HG03045 (cell line): ENCODE measurements at regions not wholly inside any gene's neighbourhood (a gene's known extent, or its start where the extent isn't known, plus 50 kb on each side); places are given as distances from the start of the nearest gene placed in this dataset.
A peak's percentile ranks its signal among the peaks of the same experiment; 100 is the strongest.

Experiments used
- ATAC-seq: cut with Tn5 transposase; IDR thresholded peaks from one replicate; pipeline ENCODE4 v1.9.1; 2021; ENCODE audit warnings: mild to moderate bottlenecking, moderate library complexity; ENCODE audit not compliant: unreplicated experiment

DNA sequence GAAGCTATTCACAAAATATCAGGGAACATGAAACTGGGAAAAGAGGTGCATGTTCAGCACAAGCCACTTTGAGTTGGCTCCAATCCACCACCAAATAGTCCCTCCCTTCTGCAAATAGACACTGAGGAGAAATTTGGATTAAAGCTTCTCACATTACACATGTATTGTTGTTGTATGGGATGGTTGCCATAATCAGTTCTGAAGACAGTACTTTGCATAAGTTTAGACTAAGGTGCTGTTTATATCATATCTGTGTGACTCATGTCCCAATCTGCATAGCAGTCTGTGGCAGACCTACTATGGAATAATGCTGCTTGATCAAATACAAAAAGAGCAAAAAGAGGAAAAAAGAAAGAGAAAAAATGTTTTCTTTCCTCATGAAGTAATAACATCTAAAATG, 376.7 kb upstream of the DDI1 start:
- ATAC-seq, result no peak

DNA sequence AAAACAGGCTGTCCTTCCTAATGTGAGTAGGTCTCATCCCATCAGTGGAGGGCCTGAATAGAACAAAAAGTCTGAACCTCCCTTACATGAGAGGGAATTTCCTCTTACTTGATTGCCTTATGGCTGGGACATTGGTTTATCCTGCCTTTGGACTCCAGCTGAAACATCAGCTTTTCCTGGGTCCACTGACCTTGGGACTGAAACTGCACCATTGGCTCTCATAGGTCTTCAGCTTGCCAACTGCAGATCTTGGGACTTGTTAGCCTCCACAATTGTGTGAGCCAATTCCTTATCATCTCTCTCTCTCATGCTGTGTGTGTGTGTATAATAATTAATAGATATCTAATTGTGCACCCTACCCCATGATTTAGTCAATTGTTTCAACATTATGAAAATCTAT, 375.3 kb upstream of the DDI1 start:
- no peak for ATAC-seq

DNA sequence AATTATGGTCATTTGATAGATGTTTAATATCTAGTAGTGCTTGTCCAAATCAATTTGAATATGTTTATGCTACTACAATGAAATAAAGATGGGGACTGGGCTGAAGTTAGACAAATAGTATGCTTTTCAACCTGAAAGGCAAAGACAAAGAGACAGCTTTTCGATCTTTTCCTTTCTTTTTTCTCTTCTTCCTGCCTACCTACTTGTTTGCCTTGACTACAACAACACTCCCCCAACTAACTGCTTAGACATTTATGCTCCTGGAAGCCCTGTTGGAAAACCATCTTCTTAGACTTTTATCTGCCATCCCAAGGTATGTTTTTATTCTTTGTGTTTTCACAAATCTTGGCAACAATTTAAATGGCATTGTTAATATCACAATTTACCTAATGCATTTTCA, 374.4 kb upstream of the DDI1 start:
- ATAC-seq, result no peak

DNA sequence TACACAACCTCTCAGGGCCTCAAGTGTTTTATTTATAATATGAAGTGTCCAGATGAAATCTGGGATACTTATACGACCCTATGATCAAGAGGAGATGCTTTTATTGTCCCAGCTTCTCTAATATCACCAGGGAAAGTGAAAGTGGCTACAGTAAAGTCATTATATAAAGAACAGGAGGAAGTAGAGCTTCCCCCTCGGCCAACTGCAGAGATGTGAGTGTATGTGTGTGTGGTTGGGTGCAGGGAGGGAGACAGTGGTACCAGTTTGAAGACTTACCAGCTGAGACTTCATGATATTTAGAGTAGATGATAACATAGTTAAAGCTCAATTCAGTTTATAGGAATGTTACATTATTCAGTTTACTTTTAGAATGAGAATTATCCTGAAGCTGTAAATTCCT, 373.6 kb upstream of the DDI1 start:
- no peak for ATAC-seq

DNA sequence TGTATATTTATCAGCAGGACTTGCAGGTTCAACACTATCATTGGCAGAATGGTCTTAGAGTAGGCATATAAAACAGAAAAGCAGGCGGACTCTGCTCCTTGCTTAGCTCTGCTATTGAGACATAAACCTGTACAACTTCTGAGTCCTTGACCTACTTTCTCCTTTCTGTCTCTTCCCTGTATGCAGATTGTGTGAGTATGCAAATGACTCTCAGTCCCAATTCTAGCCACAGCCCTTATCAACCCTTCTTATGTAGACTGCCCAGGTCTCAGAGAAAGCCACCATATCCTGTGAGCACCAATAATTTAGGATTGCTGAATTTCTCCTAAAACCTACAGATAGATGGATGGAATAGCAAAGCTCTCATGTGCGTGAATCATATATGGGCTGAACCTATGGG, 367.6 kb upstream of the DDI1 start:
- ATAC-seq, result no peak

DNA sequence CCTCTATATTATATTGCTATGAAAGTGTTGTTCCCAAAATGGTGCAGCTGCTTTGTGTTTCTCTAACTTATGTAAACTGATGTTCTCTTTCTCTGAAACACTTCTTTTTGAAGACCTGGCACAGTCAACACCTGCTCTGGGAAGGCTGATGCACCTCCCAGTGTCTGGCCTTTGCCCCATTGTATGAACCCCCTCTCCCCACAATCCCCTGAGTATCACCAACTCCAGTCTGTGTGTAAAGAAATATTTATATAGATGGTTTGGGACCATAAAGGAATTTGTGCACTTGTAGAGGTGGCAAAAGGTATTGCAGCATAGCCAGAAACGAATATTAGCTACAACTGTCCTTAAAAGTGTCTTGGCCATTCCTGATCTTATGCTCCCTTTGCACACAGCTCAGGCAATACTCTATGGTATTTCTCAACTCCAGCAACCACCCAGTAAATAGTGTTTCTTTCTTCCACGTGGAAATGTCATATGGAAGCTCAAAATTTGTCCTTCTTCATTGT, 365.2 kb upstream of the DDI1 start:
- ATAC-seq, result no peak

DNA sequence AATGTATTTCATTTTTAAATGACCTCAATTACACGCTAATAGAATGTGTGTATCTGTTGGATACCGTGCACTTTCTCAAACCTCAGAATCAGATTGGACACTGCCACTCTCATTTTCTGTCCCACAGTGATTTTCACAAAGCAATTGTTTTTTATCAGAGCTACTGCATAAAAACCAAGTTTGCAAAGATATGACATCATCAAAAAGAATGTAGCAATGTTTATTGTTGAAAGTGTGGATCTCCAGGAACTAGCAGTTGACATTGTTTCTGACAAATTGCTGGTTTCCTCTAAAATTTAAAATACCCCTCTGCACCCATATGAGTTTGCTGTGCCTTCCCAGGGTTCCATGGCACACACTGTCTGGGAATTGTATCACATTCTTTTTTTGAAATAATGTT, 362.7 kb upstream of the DDI1 start:
- no peak for ATAC-seq

DNA sequence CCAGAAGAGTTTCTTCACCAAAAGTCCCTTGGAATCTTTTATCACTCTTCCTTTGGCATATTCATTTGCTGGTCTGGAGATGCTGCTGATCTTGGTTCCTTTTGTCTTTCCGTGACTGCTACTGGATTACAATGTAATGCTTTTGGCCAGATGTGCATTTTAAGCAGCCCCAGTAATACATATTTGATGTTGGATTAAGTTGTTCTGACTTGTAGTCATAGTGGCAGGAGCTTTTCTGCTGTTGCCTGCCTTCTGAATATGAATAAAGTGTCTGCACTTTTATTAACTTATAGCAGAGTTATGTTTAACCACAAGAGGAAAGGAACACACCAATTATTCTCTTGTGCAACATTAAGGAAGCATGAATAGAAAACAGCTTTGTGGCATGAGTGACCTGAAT, 360.0 kb upstream of the DDI1 start:
- no peak for ATAC-seq

DNA sequence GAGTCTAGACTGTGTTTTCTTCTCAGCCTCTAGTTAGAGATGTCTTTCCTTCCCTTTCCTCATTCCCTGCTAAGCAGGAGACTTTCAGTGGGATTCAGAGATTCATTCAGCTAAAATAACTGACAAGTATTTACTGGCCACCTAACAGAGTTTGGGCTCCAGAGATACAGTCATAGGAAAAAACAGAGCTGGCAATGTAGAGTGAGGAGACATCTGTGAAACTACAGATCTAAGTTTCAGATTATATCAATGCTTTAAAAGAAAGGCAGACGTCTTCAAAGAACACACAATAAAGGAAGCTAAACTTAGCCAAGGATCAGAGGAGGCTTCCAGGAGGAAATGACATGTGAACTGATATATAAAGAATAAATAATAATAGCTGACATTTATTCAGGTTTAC, 355.6 kb upstream of the DDI1 start:
- ATAC-seq, result no peak

DNA sequence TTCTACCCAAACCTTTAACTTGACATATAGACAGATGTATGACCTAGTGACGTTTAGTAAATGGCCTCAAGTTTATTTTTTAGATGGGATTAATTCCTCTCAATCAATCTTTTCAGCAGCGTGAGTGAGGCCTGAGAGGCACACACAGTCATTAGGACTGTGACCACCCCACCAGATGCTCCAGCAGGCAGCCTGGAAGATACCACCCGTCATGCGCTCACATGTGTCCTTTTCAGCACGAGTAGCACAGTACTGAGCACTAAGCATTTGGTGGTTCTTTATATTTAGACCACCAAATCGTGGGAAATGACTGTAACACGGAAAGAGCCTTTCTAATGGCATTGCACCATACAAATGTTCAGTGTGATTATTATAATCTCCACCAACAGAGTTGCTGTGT, 354.6 kb upstream of the DDI1 start:
- peak; percentile 8 for ATAC-seq

DNA sequence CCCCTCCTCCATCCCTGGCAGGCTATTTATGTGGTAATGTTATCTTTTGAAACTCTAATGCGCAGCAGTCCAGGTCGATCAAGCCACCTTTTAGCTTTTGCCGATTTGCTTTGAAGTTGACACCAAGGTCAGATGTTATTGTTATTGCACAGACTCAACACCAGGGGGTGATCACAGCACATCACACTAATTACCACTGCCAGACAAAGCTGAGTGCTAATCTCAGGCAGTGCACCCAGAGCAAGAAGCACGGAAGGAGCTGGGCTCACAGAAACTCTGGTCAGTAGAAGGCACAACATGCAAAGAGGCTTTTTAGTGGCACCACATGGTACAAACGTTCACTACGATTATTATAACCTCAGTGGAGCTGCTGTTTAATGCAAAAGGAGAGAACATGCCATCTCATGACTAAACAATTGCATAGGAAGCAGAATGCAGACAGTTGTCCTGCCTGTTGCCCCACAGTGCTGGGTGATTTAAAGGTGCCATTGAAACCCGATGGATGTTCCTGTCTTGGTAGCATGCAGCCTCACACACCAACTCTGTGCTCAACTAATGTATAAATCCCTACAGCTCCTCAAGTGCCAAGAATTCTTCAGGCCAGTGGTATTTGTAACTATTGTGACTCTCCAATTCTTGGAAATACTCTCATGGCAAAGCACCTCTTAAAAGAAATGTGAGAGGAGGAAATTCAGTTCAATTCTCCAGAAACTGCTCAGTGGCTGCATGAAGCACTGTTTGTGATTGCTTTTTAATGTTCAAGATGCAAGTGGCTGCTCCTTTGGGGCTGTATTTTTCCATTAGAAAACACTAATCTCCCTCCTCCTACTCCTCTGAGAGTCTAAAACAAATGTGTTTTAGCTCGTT, 353.9 kb upstream of the DDI1 start:
- ATAC-seq, result peak; percentile 95

DNA sequence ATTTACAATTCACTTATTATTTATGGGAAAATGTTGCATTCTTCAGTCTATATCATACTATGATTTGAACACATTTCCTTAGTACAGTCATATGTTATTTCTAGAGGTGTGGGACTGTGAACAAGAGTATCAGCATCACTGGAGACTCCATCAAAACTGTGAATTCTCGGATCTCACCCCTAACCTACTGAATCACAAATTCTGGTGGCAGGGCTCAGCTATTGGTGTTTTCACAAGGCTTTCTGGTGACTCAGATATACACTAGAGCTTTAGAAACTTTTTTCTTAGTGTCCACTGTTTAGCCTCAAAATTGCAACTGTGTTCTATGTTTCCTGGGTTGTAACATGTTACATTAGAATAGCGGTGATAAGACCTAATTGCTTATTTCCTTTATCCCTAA, 352.9 kb upstream of the DDI1 start:
- no peak for ATAC-seq

DNA sequence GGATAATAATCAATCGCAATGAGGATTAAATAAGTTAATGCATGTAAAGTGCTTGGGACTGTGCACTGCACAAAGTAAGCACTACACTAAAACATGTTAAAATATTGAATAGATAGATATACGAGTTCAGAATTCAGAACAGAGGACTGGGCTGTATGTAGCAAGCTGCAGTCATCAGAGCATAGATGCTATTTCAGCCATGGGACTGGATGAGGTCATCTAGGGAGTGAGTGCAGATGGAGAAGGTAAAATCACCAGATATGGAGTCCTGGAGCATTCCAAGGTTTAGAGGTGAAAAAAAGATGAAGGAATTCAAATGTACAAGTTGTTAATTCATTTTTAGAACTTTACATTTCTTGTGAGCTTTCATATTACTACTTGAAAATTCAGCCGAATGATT, 347.5 kb upstream of the DDI1 start:
- no peak for ATAC-seq

DNA sequence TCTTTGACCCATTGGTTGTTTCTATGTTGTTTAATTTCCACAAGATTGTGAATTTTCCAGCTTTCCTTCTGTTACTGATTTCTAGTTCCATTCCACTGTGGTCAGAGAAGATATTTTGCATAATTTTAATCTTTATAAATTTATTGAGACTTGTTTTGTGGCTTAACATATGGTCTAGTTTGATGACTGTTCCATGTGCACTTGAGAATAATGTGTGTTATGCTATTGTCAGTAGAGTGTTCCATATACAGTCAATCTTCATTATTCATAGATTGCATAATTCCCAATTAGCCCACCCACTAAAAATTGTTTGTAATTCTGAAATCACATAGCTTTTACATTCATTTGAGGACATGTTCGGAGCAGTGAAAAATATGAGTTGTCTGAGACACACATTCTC, 346.1 kb upstream of the DDI1 start:
- ATAC-seq, result no peak

DNA sequence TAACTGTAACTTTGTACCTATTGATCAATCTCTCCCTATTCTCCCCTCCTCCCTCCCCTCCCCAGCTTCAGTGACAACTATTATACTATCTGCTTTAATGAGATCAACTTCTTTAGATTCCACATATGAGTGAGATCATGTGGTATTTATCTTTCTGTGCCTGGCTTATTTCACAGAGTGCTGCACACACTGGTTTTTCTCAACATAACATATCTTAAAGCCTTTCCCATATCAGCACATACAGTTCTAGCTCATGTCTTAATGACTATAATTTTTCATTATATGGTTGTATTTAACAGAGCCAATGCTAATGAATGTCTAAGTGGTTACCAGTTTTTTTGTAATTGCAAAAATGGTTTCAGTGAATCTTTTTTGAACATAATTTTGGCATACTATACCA, 340.3 kb upstream of the DDI1 start:
- ATAC-seq, result no peak

DNA sequence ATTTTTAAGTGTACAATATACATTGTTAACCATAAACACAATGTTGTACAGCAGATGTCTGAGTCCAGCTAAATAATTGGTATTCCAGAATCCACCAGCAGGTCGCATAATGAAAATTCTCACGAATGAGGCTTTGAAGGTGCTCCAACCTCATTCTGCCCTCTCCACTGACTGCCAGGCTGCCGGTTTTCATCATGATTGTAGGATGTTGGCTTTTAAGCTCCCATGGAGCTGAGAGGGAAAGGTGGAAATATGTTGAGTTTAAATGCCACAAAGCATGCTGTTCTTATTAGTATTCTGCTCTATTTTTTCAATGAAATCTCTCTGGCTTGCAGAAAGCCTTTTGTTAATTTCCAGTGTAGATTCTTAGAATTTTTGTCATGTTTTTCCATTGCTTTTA, 337.2 kb upstream of the DDI1 start:
- no peak for ATAC-seq

DNA sequence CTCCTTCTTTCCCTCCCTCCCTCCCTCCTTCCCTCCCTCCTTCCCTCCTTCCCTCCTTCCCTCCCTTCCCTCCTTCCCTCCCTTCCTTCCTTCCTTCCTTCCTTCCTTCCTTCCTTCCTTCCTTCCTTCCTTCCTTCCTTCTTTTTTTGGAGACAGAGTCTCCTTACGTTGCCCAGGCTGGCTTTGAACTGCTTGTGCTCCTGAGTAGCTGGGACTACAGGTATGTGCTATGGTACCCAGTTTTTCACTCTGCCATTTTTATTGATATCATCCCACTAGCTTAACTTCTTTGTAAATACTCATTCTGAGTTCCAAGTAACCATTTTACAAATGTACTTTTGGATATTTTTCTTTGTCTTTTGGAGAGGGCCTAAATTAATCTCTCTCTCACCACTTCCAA, 336.8 kb upstream of the DDI1 start:
- ATAC-seq, result no peak

DNA sequence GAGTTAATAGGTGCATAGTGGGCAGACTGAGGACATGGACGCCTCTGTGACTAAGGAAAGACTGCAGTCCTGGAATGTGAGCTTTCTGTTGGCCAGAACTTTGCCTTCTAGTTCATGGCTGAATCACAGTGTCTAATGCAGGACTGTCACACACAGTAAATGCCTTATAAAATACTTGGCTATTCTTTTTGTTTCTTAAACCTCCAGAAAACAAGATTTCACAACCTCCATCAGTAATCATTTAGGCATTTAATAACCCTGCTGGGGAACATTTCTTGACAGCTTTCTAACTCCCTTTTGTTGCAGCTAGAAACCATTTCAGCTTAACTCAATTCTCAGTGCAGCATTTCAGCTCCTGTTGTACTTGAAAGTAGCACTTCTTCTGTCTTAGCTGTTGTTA, 335.8 kb upstream of the DDI1 start:
- ATAC-seq, result no peak

DNA sequence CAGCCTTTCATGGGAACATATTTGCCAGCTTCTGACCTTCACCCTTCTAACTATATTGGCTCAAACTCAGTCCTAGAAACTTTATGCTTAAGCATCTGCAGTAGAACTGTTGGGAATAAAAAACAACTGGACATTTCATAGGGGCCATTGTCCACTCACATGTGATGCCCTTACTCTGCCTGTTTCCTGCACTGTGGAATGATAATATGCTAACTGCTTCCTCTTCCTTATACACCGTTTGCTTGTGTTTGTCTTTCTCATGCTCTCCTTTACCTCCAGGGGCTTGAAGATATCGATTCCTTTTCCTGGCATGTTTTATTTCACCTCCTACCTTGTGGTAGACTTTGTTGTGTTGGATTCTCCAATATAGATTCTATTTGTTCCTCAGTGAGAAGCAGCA, 333.0 kb upstream of the DDI1 start:
- no peak for ATAC-seq

DNA sequence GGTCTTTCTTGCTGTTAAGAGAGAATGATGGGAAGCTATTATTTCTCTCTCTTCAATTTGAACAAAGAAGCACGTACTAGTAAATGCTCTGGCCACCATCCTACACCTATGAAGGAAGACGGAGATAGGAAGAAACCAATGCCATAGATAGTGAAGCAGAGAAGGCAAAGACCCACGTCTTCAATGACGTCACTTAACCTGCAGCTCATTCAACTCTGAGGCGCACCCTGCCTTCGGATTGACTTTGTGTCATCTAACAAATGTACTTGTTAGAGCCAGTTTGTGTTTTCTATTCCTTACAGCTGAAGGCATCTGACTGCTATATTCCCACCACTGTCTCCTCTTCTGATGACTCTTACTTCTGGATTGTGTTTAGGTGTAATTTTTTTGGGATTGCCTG, 332.5 kb upstream of the DDI1 start:
- no peak for ATAC-seq

DNA sequence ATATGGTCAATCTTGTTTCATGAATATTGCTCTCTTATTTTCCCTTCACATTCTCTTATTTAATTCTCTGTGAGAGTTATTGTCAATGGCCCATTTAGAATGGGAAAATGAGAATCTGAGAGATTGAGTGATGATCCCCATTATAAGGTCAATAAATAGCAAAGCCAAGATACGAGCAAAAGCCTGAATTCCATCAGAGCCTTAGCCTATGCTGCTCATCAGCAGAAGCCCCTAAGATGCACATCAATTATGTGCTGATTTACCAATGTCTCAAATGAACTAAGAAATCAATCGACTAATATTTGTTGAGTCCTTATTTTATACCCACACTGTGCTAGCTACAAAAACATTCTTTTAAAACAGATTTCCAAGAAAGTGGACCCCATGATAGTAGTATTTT, 330.8 kb upstream of the DDI1 start:
- no peak for ATAC-seq

DNA sequence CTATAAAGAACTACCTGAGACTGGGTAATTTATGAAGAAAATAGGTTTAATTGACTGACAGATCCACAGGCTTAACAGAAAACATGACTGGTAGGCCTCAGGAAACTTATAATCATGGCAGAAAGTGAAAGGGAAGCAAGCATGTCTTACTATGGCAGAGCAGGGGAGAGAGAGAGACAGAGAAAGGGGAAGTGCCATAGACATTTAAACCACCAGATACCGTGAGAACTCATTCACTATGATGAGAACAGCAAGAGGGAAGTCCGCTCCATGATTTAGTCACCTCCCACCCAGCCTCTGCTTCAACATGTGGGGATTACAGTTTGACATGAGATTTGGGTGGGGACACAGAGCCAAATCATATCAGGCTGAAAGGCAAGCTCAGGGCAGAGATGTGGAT, 327.1 kb upstream of the DDI1 start:
- no peak for ATAC-seq

DNA sequence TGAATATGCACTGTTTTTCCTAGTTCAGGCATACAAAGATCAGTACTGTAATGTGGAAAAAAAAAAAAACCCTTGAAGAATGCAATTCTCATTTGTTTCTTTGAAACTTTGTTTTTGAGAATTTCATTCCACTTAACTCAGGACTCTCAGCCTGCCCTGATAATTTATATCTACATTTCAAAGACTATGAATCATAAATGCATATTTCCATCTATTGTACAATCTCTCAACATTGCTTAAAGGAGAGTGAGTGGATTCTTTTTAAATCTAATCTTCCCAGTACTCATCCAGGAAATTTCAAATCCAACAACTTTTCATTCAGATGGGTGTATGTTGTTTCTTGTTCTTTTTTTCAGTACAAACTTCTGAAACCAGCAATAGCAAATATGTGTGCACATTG, 322.2 kb upstream of the DDI1 start:
- no peak for ATAC-seq
